SK-N-SH treated with all-trans-retinoic acid at 6 μM for 48 hours (cell line): ENCODE measurements at regions not wholly inside any gene's neighbourhood (a gene's known extent, or its start where the extent isn't known, plus 50 kb on each side); places are given as distances from the start of the nearest gene placed in this dataset.

Source experiments
- ATAC-seq: fragments of 200-7000 bp; cut with Tn5 transposase; 3 replicates; pipeline ENCODE4 v1.9.1; 2020; ENCODE audit warnings: mild to moderate bottlenecking, moderate library complexity
- ARNTL ChIP-seq: fragments of 450-650 bp; formaldehyde crosslinking; IDR thresholded peaks from 2 replicates; pipeline ENCODE4 v1.5.0; 2020; ENCODE audit warnings: low read depth, mild to moderate bottlenecking, moderate library complexity, borderline replicate concordance
- BACH2 ChIP-seq: fragments of 250-450 bp; sonication (Bioruptor Pico); IDR thresholded peaks from 2 replicates; pipeline ENCODE4 v1.9.0; 2021; ENCODE audit warnings: mild to moderate bottlenecking, borderline replicate concordance
- CREB5 ChIP-seq: fragments of 250-450 bp; sonication (Bioruptor Pico); IDR thresholded peaks from 2 replicates; pipeline ENCODE4 v1.5.1; 2020; ENCODE audit warnings: low read depth, mild to moderate bottlenecking, moderate library complexity
- CSDC2 ChIP-seq: fragments of 250-450 bp; sonication (Bioruptor Pico); IDR thresholded peaks from 2 replicates; pipeline ENCODE4 v1.5.0; 2020; ENCODE audit warnings: mild to moderate bottlenecking, moderate library complexity
- ESRRG ChIP-seq: fragments of 250-450 bp; sonication (Bioruptor Pico); IDR thresholded peaks from 2 replicates; pipeline ENCODE4 v1.6.1; 2021; ENCODE audit warnings: mild to moderate bottlenecking
- GLIS3 ChIP-seq: fragments of 250-450 bp; sonication (Bioruptor Pico); IDR thresholded peaks from 2 replicates; pipeline ENCODE4 v1.5.0; 2020; ENCODE audit warnings: mild to moderate bottlenecking, moderate library complexity
- ISL1 ChIP-seq: fragments of 250-450 bp; sonication (Bioruptor Pico); IDR thresholded peaks from 2 replicates; pipeline ENCODE4 v2.1.2; 2022; ENCODE audit warnings: mild to moderate bottlenecking, moderate library complexity
- OSR1 ChIP-seq: fragments of 250-450 bp; sonication (Bioruptor Pico); IDR thresholded peaks from 2 replicates; pipeline ENCODE4 v1.8.0; 2022; ENCODE audit warnings: moderate library complexity, mild to moderate bottlenecking, inconsistent platforms
- PPARA ChIP-seq: fragments of 250-450 bp; sonication (Bioruptor Pico); IDR thresholded peaks from 2 replicates; pipeline ENCODE4 v1.5.0; 2020; ENCODE audit warnings: mild to moderate bottlenecking, borderline replicate concordance
- RARB ChIP-seq: fragments of 250-450 bp; sonication (Bioruptor Pico); IDR thresholded peaks from 2 replicates; pipeline ENCODE4 v1.8.0; 2021; ENCODE audit warnings: mild to moderate bottlenecking, moderate library complexity
- SNAI2 ChIP-seq: fragments of 250-450 bp; sonication (Bioruptor Pico); IDR thresholded peaks from 2 replicates; pipeline ENCODE4 v1.5.0; 2020; ENCODE audit warnings: mild to moderate bottlenecking, moderate library complexity
- TCF4 ChIP-seq: fragments of 250-450 bp; sonication (Bioruptor Pico); IDR thresholded peaks from 2 replicates; pipeline ENCODE4 v1.8.0; 2021; ENCODE audit warnings: mild to moderate bottlenecking, moderate library complexity, borderline replicate concordance
- TSHZ2 ChIP-seq: fragments of 250-450 bp; sonication (Bioruptor Pico); IDR thresholded peaks from 2 replicates; pipeline ENCODE4 v1.5.0; 2020; ENCODE audit warnings: mild to moderate bottlenecking, moderate library complexity
- ZC3H10 ChIP-seq: fragments of 250-450 bp; sonication (Bioruptor Pico); IDR thresholded peaks from 2 replicates; pipeline ENCODE4 v1.5.1; 2021; ENCODE audit warnings: mild to moderate bottlenecking, moderate library complexity
- ZFP3 ChIP-seq: fragments of 250-450 bp; sonication (Bioruptor Pico); IDR thresholded peaks from 2 replicates; pipeline ENCODE4 v1.5.0; 2020; ENCODE audit warnings: mild to moderate bottlenecking, moderate library complexity
- ZFP30 ChIP-seq: fragments of 450-650 bp; formaldehyde crosslinking; IDR thresholded peaks from 2 replicates; pipeline ENCODE4 v1.5.0; 2022; ENCODE audit warnings: mild to moderate bottlenecking, moderate library complexity
- ZNF565 ChIP-seq: fragments of 450-650 bp; formaldehyde crosslinking; conservative IDR thresholded peaks from 2 replicates; pipeline ENCODE4 v1.5.0; 2020; ENCODE audit warnings: low read depth, mild to moderate bottlenecking, moderate library complexity
- ZNF70 ChIP-seq: fragments of 450-650 bp; formaldehyde crosslinking; IDR thresholded peaks from 2 replicates; pipeline ENCODE4 v1.5.0; 2020; ENCODE audit warnings: mild to moderate bottlenecking, moderate library complexity
- ZNF8 ChIP-seq: fragments of 450-650 bp; formaldehyde crosslinking; IDR thresholded peaks from 2 replicates; pipeline ENCODE4 v1.5.0; 2020; ENCODE audit warnings: mild to moderate bottlenecking, moderate library complexity
- TF ChIP-seq, protein P1 (sequence below): fragments of 250-450 bp; sonication (Bioruptor Pico); IDR thresholded peaks from 2 replicates; pipeline ENCODE4 v1.8.0; 2020; ENCODE audit warnings: mild to moderate bottlenecking, moderate library complexity, borderline replicate concordance
- TF ChIP-seq, protein P2 (sequence below): fragments of 250-450 bp; sonication (Bioruptor Pico); IDR thresholded peaks from 2 replicates; pipeline ENCODE4 v1.8.0; 2021; ENCODE audit warnings: low read depth, mild to moderate bottlenecking, moderate library complexity, borderline replicate concordance
- TF ChIP-seq, protein P3 (sequence below): fragments of 250-450 bp; sonication (Bioruptor Pico); IDR thresholded peaks from 2 replicates; pipeline ENCODE4 v1.5.1; 2021; ENCODE audit warnings: mild to moderate bottlenecking, moderate library complexity

GRCh38 chr19:28655054-28655453 lies 557.9 kb downstream of the UQCRFS1 start:
- no peak for TF ChIP-seq TCF4 (CRISPR knock-in tag)
- no peak for TF ChIP-seq ZNF565 (CRISPR knock-in tag)
- TF ChIP-seq ZNF8 (CRISPR knock-in tag), result no peak
- no peak for TF ChIP-seq SNAI2 (CRISPR knock-in tag)
- TF ChIP-seq, protein P1, sequence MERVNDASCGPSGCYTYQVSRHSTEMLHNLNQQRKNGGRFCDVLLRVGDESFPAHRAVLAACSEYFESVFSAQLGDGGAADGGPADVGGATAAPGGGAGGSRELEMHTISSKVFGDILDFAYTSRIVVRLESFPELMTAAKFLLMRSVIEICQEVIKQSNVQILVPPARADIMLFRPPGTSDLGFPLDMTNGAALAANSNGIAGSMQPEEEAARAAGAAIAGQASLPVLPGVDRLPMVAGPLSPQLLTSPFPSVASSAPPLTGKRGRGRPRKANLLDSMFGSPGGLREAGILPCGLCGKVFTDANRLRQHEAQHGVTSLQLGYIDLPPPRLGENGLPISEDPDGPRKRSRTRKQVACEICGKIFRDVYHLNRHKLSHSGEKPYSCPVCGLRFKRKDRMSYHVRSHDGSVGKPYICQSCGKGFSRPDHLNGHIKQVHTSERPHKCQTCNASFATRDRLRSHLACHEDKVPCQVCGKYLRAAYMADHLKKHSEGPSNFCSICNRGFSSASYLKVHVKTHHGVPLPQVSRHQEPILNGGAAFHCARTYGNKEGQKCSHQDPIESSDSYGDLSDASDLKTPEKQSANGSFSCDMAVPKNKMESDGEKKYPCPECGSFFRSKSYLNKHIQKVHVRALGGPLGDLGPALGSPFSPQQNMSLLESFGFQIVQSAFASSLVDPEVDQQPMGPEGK (CRISPR knock-in tag), result no peak
- no peak for TF ChIP-seq ARNTL (CRISPR knock-in tag)
- TF ChIP-seq ZFP3 (CRISPR knock-in tag), result no peak
- no peak for TF ChIP-seq CSDC2 (CRISPR knock-in tag)
- TF ChIP-seq ZC3H10 (CRISPR knock-in tag), result no peak
- TF ChIP-seq ISL1 (CRISPR knock-in tag), result no peak
- TF ChIP-seq, protein P2, sequence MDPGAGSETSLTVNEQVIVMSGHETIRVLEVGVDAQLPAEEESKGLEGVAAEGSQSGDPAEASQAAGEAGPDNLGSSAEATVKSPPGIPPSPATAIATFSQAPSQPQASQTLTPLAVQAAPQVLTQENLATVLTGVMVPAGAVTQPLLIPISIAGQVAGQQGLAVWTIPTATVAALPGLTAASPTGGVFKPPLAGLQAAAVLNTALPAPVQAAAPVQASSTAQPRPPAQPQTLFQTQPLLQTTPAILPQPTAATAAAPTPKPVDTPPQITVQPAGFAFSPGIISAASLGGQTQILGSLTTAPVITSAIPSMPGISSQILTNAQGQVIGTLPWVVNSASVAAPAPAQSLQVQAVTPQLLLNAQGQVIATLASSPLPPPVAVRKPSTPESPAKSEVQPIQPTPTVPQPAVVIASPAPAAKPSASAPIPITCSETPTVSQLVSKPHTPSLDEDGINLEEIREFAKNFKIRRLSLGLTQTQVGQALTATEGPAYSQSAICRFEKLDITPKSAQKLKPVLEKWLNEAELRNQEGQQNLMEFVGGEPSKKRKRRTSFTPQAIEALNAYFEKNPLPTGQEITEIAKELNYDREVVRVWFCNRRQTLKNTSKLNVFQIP (CRISPR knock-in tag), result no peak
- TF ChIP-seq CREB5, result no peak
- no peak for TF ChIP-seq GLIS3 (CRISPR knock-in tag)
- no peak for TF ChIP-seq OSR1 (CRISPR knock-in tag)
- no peak for TF ChIP-seq BACH2
- no peak for TF ChIP-seq ZNF70 (CRISPR knock-in tag)
- no peak for ATAC-seq

DNA sequence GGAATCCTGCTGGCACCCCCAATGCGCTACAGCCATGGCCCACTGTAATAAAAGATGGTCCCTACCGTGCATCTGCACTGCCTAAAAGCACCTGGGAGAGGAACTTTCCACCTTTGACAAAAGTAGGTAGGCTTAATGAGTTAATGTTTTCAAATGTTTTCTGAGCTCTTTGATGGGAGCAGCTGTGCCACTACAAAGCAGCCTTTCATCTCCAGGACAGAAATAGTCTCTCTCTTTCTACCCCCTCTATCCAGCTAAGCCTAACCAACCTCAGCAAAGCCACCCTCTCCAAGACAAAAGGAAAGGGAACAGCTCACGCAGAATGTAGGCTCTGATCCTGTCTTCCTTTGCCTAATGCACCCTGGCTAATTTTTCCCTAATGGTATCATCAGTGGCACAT lies 560.2 kb downstream of the UQCRFS1 start:
- no peak for TF ChIP-seq ESRRG (CRISPR knock-in tag)
- no peak for TF ChIP-seq CREB5
- no peak for TF ChIP-seq BACH2
- TF ChIP-seq TCF4 (CRISPR knock-in tag), result no peak
- no peak for TF ChIP-seq ZNF8 (CRISPR knock-in tag)
- no peak for TF ChIP-seq ARNTL (CRISPR knock-in tag)
- TF ChIP-seq ZFP30, result no peak
- no peak for TF ChIP-seq ZC3H10 (CRISPR knock-in tag)
- no peak for TF ChIP-seq ZNF565 (CRISPR knock-in tag)
- TF ChIP-seq, protein P1 (CRISPR knock-in tag), result no peak
- TF ChIP-seq ZNF70 (CRISPR knock-in tag), result no peak
- TF ChIP-seq RARB, result no peak
- no peak for TF ChIP-seq CSDC2 (CRISPR knock-in tag)
- TF ChIP-seq, protein P3, sequence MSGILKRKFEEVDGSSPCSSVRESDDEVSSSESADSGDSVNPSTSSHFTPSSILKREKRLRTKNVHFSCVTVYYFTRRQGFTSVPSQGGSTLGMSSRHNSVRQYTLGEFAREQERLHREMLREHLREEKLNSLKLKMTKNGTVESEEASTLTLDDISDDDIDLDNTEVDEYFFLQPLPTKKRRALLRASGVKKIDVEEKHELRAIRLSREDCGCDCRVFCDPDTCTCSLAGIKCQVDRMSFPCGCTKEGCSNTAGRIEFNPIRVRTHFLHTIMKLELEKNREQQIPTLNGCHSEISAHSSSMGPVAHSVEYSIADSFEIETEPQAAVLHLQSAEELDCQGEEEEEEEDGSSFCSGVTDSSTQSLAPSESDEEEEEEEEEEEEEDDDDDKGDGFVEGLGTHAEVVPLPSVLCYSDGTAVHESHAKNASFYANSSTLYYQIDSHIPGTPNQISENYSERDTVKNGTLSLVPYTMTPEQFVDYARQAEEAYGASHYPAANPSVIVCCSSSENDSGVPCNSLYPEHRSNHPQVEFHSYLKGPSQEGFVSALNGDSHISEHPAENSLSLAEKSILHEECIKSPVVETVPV (CRISPR knock-in tag), result no peak
- TF ChIP-seq PPARA (CRISPR knock-in tag), result no peak
- no peak for TF ChIP-seq ZFP3 (CRISPR knock-in tag)

GRCh38 chr19:28646629-28647028 lies 566.3 kb downstream of the UQCRFS1 start:
- no peak for ATAC-seq
- TF ChIP-seq TSHZ2 (CRISPR knock-in tag) (no peak), OSR1 (CRISPR knock-in tag) (no peak), ARNTL (CRISPR knock-in tag) (no peak), ZFP30 (no peak), SNAI2 (CRISPR knock-in tag) (no peak), ZFP3 (CRISPR knock-in tag) (no peak), GLIS3 (CRISPR knock-in tag) (no peak), ZNF565 (CRISPR knock-in tag) (no peak), CREB5 (no peak), ZC3H10 (CRISPR knock-in tag) (no peak)
- TF ChIP-seq, all 23 proteins: peak for 0

More for the DNA sequence above, 560.2 kb downstream of the UQCRFS1 start:
- no peak for ATAC-seq
